Medulla oblongata (tissue), 1 donor: ENCODE measurements at regions not wholly inside any gene's neighbourhood (a gene's known extent, or its start where the extent isn't known, plus 50 kb on each side); places are given as distances from the start of the nearest gene placed in this dataset.
"Not testable (repeated sequence)": the region's sequence is repeated elsewhere in the genome, so short reads cannot be mapped to it uniquely, and the experiment has no call there.

Experiments used
- DNase-seq: peaks from one replicate; pipeline ENCODE4 v3.0.0-alpha.2; 2015; ENCODE audit errors: extremely low spot score

DNA sequence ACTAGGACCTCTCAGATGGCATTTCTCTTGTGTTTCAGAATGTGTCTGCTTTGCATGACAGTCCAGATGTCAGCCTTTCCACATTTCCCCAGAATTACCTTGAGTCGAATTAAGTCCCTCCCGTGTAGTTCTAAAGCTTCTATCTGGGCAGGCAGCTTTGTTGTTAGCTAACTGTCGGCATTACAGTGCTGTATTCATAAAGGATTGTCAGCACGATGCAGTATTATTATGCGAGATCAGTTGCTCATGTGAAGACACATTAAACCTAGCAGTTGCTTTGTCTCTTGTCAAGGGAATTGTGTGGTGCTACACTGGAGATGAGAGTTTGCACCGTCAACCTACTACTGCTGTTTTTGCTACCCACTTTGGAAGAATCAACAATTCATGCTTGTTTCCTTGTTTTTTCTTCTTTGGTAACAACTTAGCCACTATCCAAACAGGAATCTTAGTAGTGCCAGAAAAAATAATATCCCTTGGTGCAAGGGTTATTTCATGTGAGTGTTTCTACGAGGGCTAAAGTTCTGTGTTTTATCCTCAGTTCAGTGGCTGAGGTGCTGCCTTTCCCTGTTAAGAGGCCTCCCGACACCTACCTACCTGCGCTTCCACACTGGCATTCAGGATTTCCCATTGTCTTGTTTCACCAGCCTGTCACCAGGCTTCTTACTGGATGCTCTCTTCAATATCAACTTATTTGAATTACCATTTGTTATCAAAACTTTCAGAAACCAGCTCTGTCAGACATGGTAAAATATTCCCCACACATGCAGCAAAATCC, 297.9 kb upstream of the G2E3 start:
- DNase-seq = no peak

DNA sequence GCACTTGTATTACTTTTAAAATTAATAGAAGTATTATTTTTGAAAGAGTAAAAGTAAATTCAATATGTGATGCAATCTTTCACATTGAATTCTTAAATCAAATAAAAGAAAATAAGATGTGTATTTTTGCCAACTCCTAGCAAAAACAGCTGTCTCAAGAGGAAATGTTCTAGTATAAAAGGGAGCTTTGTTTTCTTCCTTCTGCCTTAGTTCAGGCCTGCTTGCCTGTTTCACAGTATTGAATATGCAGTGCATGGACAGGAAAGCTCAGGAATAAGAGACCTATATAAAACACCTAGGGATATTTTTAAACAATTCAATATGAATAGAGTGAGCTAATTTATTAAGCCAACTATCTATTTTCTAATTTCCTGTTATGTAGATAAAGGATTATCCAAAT, 294.8 kb upstream of the G2E3 start:
- peak; percentile 33 for DNase-seq

DNA sequence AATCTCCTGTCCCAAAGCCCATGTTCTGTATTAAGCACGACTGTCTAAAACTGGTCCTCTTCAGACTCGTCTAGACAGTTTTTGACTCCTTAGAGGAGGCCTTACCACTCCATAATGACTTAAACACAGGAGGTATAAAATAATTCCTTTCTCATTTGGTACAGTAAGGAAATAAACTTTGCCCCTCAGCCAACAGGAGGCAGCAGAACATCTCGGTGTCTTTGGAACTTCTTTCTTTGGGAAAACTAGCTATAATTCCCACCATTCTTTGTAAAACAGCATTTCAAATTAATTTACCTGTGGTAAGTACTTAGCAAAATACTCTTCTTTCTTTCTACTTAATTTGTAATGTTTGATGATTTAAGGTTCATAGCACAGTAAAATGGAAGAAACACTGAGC, 292.7 kb upstream of the G2E3 start:
- DNase-seq = no peak

DNA sequence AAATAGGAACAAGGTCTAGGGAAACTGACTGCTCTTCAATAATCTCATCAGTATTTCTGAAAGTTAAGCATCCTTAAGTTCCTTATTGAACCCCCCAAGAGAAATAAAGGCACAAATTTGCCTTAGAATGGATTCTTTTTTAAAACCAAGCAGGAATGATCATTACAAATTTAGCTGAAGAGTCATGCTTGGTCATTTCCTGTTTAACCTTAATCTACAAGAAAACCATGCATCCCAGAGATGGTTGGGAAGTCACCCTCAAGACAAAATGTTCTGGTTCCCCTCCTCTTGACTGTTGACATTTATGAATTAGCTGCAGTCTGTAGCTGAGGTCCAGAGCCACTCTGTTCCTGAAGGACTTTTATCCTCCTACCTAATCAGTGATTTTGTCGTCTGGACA, 291.8 kb upstream of the G2E3 start:
- no peak for DNase-seq

DNA sequence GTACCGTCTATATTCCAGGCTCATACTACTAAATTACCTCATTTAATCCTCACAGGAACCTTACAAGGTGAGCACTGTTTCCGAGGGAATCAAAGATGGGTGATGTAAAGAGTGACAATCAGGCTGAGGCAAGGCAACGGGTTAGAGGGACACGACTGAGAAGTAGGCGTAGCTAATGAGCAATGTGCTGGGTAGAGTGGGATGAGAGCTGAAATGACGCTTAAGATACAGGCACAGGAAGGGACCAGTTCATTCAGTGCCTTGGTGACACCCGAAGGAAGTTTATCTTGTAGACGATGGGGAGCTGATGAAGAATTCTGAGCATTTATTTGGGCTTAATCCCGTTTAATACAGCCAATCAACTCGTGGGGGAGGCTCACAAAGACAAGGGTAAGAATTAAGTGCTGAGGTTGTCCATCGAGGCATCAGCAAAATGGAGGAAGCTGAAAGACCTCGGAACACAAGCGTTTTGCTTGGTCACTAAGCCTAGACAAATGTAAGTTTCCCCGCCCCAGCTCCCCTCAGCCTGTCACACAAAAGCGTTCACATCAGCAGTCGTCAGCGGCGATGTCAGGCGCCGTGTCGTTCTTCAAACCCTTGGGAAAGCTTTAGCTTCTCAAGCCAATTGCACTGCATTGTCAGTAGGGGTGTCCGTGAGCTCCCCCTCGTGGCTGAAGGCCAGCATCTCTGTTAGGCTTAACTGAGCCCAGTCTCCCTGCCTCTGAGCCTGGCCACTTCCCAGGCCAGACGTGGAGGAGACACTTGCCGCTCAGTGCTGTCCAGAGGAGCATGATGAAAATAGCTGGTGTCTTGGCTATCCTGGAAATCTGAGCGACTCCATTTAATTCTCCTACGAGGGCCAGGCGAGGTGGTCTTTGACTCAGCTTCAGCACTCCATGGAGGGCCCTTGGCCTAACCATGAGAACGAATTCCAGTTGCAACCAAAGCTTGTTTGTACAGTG, 288.5 kb upstream of the G2E3 start:
- peak; percentile 93 for DNase-seq

DNA sequence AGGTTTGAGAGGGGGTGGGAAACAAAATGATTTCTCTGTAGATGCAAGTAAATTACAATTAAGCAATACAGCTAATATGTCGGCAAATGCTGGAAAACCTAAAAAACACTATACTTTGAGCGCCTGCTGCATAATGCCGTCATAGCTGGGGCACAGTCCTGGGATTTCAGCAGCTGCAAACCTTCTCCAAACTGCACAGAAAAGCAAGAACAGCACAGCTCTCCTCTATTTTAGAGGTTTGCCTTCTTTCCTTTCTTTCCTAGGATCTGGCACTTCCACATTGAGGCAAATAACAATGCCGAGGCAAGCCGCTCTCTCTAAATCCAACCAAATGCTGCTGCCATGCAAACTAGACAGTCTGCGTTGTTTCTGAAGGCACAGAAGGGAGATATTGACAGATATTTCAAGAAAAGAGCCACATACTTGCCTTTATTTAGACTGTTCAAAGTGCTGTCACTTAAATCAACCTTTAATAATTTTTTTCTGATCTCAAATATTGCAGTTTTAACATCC, 287.1 kb upstream of the G2E3 start:
- DNase-seq = no peak

DNA sequence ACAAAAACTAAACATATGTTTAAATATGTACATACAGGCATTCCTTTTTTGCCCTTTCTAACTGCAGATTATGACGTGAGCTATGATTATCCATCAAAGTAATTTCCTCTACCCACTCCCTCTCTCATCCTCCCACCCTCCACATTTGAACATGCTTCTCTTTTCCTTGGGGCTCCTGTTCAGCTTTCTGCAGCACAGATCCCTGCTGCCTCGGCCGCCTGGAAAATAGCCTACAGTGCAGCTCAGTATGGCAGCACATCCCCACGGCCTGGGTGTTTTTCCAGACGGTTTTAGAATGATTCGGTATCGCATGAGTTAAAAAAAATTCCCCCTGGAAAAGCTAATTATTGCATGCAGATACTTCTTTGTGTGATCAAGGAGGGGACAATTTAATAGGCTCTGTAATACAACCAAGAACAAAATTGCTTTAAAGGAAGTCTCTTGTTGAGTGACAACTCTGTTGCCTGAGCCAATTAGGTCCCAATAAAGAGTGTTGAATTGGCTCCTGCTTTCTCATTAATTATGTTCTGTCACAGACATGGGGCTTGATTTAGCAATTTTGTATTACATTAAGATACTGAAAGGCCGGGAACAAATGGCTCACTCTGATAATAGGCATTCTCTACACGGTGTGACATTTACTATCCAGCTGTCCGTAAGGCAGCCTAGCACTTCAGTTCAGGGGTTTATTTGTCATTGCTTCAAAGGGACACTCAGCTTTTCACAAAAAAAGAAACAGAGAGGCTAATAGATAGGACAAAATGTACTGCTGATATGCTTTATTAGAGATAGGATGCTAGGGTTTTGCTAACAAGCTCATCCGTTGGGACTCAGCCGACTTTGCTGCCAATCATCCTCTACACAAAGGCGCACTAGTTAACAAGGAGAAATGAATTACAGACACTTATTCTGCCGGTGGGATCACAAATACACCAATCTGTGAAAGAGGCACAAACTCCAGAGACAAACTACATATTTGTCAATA, 285.8 kb upstream of the G2E3 start:
- DNase-seq = no peak

DNA sequence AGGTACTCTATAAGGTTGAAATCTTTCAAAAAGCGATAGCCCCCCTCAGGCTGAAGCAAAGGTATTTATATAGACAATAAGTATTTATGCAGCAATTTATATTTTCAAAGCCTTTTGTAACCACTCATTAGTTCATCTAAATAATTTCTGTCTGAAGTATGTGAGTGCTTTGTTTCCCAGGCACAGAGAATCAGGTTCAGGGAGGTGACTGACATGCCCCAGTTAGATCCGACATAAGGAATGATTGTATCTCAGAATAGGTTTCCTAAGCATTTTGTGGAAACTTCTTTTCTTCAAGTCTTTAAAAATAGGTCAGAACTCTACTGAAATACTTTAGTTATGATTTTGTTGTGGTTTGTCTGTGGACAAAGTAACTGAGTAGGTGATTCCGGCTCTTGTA, 283.4 kb upstream of the G2E3 start:
- no peak for DNase-seq

DNA sequence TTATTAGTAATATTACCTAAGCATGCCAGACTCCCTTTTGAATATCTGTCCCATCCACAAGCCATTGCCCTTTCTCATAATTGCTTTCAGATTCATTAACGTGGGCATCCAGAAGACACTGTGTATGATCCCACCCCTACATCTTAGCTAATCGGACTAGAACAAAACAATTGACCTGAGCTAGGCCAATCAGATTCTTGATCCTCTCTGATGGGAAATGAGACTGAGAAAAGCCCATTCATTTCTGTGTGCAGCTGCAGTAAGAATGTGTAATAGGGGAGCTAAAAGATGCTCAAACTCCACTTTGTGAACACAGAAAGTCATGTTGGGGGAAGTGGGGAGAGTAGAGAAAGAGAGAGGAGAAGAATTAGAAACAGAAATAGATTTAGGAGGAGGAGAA, 281.7 kb upstream of the G2E3 start:
- no peak for DNase-seq

DNA sequence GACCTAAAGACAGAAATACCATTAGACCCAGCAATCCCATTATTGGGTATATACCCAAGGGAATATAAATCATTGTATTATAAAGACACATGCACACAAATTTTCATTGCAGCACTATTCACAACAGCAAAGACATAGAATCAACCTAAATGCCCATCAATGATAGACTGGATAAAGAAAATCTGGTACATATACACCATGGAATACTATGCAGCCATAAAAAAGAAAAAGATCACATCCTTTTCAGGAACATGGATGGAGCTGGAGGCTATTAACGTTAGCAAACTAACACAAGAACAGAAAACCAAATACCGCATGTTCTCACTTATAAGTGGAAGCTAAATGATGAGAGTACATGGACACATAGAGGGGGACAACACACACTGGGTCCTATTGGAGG, 280.1 kb upstream of the G2E3 start:
- DNase-seq = not testable (repeated sequence)

DNA sequence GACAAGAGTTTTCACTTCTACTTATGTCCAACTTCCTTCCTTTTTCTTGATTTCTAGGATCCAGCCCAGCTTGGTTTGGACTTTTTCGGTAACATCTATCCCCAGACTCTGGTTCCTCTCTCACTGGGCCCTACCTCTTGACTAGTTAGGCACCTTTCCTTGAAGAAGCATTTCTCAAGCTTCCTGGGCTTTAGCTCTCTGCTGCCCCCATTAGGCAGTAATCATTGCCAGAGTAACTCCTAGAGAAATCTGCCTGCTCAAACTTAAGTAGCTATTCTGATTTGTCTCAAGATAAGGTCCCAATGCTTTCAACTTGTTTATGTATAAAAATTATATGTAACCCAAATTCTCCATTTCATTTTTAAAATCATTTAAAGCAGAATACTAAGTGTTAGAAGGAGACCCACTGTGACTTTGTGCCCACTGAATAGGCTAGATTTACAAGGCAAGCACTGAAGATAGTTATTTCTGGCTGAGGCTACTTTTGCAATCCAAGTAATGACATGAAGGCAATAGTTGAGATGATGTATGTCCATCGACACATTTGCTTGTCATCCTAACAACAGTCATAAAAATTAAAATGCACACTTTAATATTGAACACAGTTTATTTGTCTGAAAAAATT, 275.0 kb upstream of the G2E3 start:
- DNase-seq = peak; percentile 32

DNA sequence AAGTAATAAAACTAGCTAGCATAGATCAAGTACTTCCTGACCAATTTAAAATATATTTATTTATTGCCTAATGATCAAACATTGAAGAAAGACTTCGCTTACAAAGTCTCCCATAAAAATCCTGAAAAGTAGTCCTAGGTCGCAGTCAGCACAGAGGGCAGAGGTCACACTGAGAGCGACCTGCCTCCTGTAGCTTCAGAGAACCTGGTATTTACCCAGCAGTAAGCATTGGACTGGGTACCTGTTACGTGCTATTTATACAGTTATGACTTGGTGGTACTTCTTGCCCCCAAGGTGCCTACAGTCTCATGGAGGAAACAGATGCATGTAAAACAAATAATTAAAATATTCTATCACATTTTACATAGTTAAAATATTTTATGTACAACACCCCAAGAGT, 274.1 kb upstream of the G2E3 start:
- DNase-seq = no peak

DNA sequence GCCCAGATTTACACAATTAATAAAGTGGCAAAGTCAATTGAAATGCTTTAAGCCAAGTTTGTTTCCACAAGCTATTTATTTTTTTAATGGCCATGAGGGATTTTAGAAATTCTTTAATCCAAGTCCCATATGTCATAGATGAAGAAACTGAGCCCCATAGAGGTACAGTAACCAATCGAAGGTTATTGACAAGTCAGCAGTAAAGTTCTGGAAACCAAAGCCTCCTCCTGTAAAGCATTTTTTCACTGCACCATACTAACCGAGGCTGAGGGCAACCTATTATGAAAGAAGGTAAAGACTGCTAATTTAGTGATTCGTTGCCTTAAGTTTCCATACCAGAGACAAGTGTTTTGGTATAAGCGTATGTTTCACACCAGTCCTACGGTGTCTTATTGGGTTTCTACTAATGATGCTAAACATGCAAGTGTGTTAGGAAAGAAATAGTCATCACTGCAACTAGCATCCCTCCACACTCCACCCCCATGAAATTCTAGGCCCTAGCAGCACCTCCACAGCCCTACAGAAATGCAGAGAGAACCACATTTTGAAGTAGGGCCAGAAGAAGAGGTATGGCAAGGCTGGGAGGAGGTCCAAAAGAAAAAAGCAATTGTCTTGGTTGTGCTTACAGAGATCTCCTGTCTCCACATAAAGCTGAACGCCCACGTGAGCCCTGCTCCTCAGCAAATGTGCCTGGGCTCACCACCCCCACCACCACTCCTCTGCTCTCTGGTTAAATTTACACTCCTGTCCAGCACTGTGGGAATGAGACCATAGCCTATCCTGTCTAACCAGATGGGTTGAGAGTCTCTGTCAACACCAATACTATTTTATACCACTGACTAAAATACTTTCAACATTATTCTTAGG, 271.1 kb upstream of the G2E3 start:
- no peak for DNase-seq

DNA sequence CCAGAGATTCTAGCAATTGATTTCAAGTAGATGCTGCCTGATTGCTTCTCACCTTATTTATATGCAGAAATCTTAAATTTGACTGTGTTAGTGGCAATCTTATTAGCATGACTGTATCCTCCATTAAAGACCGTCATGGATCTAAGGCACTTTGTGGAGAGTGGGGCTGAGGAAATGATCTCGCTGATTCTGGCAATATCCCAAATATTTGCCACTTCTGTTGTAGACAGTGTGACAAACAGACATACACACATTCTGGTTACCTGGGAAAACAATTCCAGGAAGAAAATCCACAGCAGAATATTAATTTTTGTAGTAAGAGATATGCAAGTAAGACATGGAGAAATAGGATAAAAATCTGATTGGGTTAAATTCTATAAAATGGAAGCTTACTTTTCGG, 269.0 kb upstream of the G2E3 start:
- DNase-seq = no peak

DNA sequence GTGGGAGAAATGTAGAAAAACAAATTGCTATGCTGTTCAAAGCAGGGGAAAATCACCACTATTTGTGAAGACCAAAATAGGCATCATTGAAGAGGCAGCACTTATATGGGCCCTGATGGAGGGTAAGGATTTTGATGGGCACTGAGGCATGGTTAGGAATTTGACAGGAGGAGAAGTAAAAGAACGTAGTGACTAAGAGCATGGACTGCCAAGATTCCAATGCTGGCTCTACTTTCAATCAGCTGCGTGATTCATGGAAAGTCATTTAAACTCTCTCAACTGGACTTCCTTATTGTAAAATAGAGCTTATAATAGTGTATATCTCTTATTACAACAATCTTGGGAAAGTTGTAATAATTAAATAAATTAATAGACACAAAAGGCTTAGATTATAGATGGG, 267.7 kb upstream of the G2E3 start:
- DNase-seq = no peak

DNA sequence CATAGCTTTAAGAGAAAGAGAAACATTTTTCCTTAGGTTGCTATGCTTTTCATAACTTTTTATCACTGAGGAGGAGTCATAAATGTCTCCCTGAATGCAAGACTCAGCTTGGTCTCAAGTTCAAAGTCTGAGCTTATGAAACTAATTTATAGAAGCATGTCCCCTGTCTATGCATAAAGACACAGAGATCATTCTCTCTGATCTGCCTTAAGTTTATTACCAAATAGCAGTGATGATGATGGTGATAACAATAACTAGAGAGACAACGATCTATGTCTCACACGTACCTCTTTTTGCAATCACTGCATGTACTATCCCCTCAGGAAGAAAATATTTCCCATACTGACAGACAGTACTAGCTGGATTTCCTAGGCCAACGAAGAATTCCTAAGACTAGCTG, 266.4 kb upstream of the G2E3 start:
- DNase-seq = no peak

DNA sequence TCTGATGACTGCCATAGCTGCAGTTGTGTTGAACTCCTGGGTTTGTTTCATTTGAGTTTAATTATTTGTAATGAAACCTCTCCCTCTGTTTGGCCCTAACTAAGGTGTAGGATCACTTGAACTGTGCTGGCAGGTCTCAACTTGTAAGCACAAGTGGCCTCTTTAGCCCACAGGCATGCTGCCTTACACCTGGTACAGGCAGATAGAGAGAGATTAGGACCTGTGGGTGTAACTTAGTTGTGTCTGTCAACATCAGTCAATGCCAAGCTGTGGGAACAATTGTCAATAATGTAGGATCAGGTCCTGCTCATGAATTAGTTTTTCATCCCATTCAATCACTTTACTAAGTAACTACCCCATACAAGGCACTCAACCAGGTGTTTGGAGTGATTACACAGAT, 263.0 kb upstream of the G2E3 start:
- no peak for DNase-seq

DNA sequence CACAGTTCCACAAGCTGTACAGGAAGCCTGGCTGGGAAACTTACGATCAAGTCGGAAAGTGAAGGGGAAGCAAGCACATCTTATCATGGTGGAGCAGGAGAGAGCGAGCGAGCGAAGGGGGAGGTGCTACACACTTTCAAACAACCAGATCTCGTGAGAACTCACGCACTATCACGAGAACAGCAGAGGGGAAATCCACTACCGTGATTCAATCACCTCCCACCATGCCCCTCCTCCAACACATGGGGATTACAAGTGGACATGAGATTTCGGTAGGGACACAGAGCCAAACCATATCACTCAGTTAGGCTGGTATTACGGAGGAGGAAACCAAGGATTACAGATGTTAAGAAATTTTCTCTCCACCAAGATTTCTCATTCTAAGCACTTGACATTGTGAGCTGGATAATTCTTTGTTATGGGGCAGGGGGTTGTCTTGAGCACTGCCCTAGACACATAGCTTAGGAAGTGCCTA, 262.0 kb upstream of the G2E3 start:
- no peak for DNase-seq

DNA sequence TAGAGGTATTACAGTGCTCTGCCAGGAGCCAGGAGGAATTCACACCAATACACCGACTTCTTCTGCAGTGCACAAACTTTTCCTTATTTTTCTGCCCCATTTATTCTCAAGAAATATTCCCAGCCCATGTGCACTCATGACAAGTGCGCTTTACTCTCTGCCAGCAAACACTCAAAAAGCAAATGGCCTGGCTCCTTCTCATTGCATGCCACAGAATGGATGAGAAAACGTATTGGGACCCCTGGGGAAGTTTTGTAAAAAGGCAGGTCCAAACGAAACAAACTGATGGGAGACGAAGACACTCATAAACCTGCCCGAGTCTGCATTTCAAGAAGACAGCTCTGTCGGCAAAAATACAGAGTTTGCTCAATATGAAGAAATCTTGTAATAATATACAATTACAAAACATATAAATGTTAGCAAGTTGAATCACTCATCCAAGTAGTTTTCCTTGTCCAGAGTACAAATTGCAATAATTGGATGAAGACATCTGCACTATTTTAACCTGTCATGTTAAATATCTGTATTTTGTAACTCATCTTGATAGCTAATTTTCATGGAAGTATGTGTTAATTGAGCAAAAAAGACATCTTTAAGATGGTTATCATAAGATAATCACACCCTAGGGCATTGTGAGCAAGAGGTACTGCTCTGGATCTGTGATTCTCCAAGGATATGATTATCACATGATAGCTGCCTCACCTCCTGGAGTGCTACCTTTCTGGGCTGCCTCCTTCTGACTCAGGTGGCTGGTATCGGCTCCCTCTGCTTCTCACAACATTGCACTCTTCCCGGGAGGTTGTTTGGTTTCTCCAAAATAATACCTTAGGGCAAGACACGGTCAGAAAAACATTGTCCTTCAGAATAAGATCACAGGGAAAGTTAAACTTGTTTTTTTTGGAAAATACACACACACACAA, 260.8 kb upstream of the G2E3 start:
- no peak for DNase-seq
